ENCODE measurements at regions not wholly inside any gene's neighbourhood (a gene's known extent, or its start where the extent isn't known, plus 50 kb on each side); places are given as distances from the start of the nearest gene placed in this dataset.
A peak's percentile ranks its signal among the peaks of the same experiment; 100 is the strongest.
"Not testable (repeated sequence)": the region's sequence is repeated elsewhere in the genome, so short reads cannot be mapped to it uniquely, and the experiment has no call there.

GRCh38 chr9:87049929-87050608, 102.8 kb upstream of the GAS1 start:
- not testable (repeated sequence) for DNase-seq

- no peak for DNase-seq
Measured at GRCh38 chr9:87054999-87055686, 107.8 kb upstream of the GAS1 start.

GRCh38 chr9:87059772-87060171, 112.5 kb upstream of the GAS1 start:
- no peak for DNase-seq

GRCh38 chr9:87062746-87063145, 115.4 kb upstream of the GAS1 start:
- DNase-seq: no peak

GRCh38 chr9:87063246-87063645, 115.9 kb upstream of the GAS1 start:
- DNase-seq: no peak

- no peak for DNase-seq
Measured at GRCh38 chr9:87063871-87064270, 116.6 kb upstream of the GAS1 start.

- no peak for DNase-seq
Measured at GRCh38 chr9:87064311-87064710, 117.0 kb upstream of the GAS1 start.

- no peak for DNase-seq
Measured at GRCh38 chr9:87065981-87066380, 118.7 kb upstream of the GAS1 start.

- DNase-seq: no peak
Measured at GRCh38 chr9:87067426-87067825, 120.1 kb upstream of the GAS1 start.

- no peak for DNase-seq
Measured at GRCh38 chr9:87068177-87068840, 121.0 kb upstream of the GAS1 start.

GRCh38 chr9:87069690-87070089, 122.4 kb upstream of the GAS1 start:
- DNase-seq: no peak

GRCh38 chr9:87070336-87070735, 123.0 kb upstream of the GAS1 start:
- no peak for DNase-seq

GRCh38 chr9:87071473-87071872, 124.2 kb upstream of the GAS1 start:
- DNase-seq: no peak

- DNase-seq: no peak
Measured at GRCh38 chr9:87073692-87074091, 126.4 kb upstream of the GAS1 start.

GRCh38 chr9:87075537-87075936, 128.2 kb upstream of the GAS1 start:
- no peak for DNase-seq

GRCh38 chr9:87076825-87077224, 129.5 kb upstream of the GAS1 start:
- no peak for DNase-seq

GRCh38 chr9:87077986-87078385, 130.7 kb upstream of the GAS1 start:
- no peak for DNase-seq

GRCh38 chr9:87080512-87081264, 133.4 kb upstream of the GAS1 start:
- DNase-seq: peak; percentile 2

GRCh38 chr9:87081503-87081902, 134.2 kb upstream of the GAS1 start:
- DNase-seq: no peak

- DNase-seq: no peak
Measured at GRCh38 chr9:87083986-87084385, 136.7 kb upstream of the GAS1 start.

GRCh38 chr9:87084407-87084806, 137.1 kb upstream of the GAS1 start:
- DNase-seq: no peak

GRCh38 chr9:87085073-87085472, 137.8 kb upstream of the GAS1 start:
- DNase-seq: no peak

- DNase-seq: no peak
Measured at GRCh38 chr9:87085521-87085920, 138.2 kb upstream of the GAS1 start.

All from OCI-M1 (cell line).